GM21526 (cell line): ENCODE measurements at regions not wholly inside any gene's neighbourhood (a gene's known extent, or its start where the extent isn't known, plus 50 kb on each side); places are given as distances from the start of the nearest gene placed in this dataset.

Experiments
- ATAC-seq: cut with Tn5 transposase; IDR thresholded peaks from one replicate; pipeline ENCODE4 v1.9.1; 2021; ENCODE audit warnings: moderate library complexity; ENCODE audit not compliant: unreplicated experiment, low FRiP score

DNA sequence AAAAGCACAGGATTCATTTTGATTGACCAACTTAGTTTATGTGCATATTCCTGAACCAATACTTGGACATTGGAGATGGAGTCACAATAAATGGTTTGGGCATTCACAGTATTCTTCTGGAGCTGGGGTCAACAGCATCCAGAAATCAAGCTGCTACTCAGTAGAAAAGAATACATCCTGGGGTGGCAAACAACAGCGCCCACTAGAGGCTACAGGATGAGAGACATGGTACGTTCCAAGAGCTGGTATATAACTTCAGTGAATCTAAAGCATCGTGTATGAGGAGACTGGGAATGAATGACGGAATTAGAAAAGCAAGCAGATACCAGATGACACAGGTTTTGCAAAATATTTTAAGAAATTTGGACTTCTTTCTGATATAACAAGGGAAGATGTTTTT is 142.9 kb upstream of the FIGN start:
- peak; percentile 71 for ATAC-seq

- ATAC-seq, result no peak
Observed at GRCh38 chr2:163877316-163877715, 141.5 kb upstream of the FIGN start.

DNA sequence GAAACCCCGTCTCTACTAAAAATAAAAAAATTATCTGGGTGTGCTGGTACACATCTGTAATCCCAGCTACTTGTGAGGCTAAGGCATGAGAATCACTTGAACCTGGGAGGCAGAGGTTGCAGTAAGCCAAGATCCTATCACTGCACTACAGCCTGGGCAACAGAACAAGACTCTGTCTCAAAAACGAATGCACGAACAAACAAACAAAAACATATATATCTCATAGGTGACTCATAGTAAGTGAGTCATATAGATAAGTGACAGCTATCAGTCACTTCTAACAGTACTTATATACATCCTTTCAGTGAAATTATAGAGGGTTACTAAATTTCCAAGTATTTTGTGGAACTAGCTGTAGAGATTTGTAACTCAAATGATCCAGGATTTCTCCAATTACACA is 127.3 kb upstream of the FIGN start:
- ATAC-seq, result no peak

DNA sequence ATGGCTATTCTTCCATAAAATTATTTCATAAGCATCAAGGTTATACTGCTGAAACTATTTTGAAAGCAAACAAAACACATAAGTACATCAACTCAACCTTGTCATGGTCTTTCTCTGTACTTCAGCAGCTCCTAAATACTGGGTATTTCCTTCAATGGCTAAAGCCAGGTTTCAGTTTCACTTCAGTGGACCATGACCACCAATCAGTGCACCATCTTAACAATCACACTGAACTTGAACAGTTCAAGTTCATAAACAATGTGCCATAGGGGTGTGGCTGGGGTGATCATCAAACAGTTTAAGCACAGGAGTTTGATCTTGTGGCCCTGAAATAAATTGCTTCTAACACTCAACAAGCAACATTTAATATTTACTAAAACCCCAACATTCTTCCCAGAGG is 124.1 kb upstream of the FIGN start:
- no peak for ATAC-seq

- ATAC-seq, result no peak
Observed at GRCh38 chr2:163856941-163857340, 121.1 kb upstream of the FIGN start.

- no peak for ATAC-seq
Observed at GRCh38 chr2:163852616-163853015, 116.8 kb upstream of the FIGN start.

DNA sequence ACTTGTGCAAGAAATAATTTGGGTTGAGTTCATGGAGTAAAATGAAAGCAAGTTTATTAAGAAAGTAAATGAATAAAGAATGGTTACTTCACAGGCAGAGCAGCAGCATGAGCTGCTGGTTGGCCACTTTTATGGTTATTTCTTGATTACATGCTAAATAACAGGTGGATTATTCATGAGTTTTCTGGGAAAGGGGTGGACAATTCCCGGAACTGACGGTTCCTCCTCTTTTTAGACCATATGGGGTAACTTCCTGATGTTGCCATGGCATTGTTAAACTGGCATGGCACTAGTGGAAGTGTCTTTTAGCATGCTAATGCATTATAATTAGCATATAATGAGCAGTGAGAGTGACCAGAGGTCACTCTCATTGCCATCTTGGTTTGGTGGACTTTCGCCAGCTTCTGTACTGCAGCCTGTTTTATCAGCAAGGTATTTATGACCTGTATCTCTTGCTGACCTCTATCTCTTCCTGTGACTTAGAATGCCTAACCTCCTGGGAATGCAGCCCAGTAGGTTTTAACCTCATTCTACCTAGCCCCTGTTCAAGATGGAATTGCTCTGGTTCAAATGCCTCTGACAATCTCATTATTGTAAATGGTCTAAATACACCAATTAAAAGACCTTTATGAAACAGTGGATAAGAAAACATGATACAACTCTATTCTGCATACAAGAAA is 114.1 kb upstream of the FIGN start:
- no peak for ATAC-seq

DNA sequence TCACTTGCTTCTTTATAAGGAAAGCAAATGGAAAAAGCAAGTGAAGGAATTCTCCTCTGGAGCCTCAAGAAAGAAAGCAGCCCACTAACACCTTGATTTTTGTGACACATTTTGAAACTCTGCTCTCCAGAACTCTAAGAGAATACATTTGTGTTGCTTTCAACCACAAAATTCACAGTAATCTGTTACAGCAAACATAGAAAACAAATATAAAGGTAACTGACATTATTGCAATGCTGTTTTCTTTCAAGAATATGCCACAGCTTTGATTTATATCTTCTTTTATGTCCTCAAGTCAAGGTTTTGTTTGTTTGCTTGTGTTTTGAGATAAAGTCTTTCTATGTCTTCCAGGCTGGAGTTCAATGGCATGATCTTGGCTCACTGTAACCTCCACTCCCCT is 103.1 kb upstream of the FIGN start:
- ATAC-seq, result no peak

- ATAC-seq, result no peak
Observed at GRCh38 chr2:163836167-163836566, 100.4 kb upstream of the FIGN start.

GRCh38 chr2:163834841-163835240 is 99.0 kb upstream of the FIGN start:
- ATAC-seq, result no peak

DNA sequence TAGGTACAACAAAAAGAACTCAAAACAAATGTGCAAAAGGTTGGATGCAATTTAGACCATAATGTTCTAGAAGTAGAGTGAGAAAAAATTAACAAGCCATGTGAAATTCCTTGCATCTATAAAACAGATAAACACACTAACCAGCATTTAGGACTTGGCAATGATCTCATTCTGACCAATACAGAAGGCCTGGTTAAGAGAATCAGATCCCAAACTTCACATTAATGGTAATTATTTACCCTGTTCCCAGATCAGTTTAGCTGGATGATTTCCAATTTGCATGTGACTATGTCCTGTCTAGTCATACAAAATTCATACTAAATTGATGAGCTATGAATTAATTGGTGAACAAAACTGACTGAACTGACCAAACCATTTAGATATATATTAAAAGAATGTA is 98.4 kb upstream of the FIGN start:
- no peak for ATAC-seq

- ATAC-seq, result no peak
Observed at GRCh38 chr2:163828771-163829170, 93.0 kb upstream of the FIGN start.

DNA sequence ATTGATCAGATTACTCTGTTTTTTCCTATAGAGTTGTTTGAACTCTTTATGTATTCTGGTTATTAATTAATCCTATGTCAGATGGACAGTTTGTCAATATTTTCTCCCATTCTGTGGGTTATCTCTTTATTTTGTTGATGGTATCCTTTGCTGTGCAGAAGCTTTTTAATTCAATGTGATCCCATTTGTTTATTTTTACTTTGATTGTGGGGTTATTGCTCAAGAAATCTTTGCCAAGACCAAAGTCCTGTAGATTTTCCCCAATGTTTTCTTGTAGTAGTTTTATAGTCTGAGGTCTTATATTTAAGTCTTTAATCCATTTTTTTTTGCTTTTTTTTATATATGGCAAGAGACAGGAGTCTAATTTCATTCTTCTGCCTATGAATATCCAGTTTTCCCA is 86.2 kb upstream of the FIGN start:
- no peak for ATAC-seq

GRCh38 chr2:163812926-163813520 is 77.2 kb upstream of the FIGN start:
- no peak for ATAC-seq

- no peak for ATAC-seq
Observed at GRCh38 chr2:163808406-163808805, 72.6 kb upstream of the FIGN start.

GRCh38 chr2:163802284-163802683 is 66.5 kb upstream of the FIGN start:
- ATAC-seq, result no peak

DNA sequence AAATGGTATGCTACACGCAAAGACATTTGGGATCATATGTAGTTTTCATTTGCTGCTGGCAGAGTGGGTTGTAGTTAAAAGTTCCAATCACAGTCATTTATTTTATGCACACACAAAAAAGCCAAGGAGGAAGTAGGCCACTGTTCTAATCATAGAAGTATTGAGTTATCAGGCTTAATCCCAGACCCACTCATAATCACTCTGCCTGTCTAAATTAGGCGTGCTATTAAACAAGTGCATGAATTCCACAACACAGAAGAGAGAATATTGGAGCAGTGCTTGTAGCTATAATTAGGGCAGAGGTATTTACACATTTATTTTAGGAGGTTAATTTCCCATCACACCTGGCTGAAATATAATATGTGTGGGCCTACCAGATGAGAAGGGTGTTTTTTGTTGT is 65.7 kb upstream of the FIGN start:
- no peak for ATAC-seq

DNA sequence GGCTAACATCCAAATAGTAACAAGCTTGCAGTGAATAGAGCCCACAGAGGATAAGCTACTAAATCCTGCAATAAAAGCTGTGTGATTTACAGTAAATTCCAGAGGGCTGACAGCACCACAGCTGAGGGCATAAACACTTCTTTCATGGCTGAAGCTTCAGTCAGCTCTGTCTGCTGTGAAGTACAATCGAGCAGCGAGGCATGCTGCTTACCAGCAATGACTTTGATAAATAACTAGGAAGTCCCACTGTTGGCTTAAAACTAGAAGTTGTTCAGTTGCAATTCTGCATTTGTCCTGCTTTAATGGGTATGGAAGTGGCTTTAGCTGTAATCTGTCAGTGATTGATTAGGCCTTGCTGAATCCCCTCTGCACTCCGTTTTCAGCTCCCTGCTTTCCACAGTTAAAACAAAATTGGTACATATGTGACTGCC is 65.2 kb upstream of the FIGN start:
- no peak for ATAC-seq

GRCh38 chr2:163799807-163800206 is 64.0 kb upstream of the FIGN start:
- no peak for ATAC-seq

GRCh38 chr2:163794635-163795034 is 58.8 kb upstream of the FIGN start:
- ATAC-seq, result no peak
